ENCODE measurements at regions not wholly inside any gene's neighbourhood (a gene's known extent, or its start where the extent isn't known, plus 50 kb on each side); places are given as distances from the start of the nearest gene placed in this dataset.
"Not testable (repeated sequence)": the region's sequence is repeated elsewhere in the genome, so short reads cannot be mapped to it uniquely, and the experiment has no call there.

DNA sequence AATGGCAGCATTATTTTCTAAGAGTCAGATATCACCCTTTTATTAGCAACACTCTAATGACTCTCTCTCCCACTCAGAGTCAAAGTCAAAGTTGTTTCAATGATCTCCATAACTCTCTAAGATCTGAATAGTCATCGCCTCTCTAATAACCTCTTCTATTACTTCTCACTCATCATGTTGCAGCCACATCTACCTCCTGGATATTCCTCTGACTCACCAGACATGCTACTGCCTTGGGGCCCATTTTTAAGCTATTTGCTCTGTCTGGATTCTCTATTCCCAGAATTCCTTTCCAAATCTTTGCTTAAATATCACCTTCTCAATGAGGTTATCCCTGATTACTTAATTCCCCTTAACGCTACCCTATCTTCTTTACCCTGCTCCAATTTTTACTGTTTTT, 391.8 kb upstream of the MAGEB16 start:
- DNase-seq, result no peak

DNA sequence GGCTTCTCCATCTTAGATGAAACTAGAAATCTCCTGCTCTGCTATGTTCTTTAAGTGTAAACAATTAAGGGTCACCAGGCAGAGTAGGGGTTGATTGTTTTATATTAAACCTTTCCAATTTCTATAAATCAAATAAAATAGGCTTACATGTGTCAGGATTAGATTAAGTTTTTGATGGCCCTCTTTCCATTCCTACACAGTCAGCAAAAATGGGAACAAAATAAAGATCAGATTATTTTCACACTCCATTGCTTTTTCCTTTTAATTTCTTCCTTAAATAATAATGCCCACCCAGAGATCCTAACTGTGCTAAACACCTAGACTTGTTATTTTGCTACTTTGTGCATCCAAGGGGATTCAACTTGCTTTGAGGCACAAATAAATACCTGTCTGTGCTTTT, 381.4 kb upstream of the MAGEB16 start:
- no peak for DNase-seq

DNA sequence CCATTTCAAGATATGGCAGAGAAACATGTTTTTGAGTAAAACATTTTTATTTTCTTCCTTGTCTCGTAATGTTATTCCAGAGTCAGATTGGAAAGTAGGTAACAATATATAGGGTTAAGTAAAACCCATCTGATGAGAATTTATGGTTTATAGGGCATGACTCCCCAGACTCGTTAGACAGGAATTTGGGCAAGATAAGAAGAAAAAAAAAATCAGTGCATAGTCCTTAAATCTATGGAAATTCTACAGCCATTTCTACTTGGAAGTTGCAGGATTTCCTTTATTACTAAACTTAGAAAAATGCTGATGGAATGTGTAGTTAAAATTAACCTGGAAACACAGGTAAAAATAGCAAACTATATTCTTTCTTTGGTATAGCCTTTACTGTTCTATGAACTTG, 366.1 kb upstream of the MAGEB16 start:
- no peak for DNase-seq

DNA sequence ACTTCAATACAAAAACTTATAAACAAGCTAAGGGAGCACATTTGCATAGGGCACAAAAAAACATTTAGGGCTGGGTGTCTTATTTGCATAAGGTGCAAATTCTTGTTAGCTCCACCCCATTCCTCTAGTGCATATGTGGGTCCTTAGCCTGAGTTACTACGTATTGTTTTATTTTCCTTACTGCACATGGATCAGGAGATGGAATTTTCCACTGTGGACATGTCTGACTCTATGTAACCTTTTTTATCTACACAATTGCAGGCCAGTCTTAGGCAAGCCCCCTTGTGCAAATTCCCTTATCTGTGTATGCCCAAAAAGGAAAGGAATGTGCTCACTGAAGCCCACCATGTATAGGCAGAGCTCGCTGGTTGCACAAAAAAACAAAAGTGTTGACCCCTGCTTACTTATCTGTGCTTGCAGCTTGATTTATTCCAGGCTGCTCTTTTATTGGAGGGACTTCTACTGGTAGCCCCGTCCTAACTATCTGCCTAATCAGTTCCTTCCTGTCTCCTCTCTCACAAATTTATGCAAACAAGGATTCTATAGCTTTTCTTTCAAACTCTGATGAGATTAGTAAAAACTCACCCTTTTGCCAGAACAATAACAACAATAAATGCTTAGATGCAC, 359.0 kb upstream of the MAGEB16 start:
- no peak for DNase-seq

DNA sequence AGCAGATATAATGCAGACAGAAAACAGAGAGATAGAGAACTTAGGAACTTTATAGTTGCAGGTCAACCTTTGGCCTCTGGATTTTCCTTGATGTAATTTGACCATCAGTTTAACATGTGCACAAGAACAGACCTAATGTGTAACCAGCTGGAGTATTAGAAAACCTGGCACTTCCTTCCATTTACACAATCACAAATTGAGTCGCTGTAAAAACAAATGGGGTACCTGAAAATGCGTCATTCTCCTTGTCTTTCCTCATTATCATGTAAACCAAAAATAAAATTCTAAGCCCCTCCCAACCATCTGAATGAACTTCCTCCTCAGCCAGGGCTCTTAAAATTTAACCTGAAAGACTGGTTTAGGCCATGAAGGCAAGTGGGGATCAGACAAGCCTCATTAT, 358.4 kb upstream of the MAGEB16 start:
- no peak for DNase-seq

DNA sequence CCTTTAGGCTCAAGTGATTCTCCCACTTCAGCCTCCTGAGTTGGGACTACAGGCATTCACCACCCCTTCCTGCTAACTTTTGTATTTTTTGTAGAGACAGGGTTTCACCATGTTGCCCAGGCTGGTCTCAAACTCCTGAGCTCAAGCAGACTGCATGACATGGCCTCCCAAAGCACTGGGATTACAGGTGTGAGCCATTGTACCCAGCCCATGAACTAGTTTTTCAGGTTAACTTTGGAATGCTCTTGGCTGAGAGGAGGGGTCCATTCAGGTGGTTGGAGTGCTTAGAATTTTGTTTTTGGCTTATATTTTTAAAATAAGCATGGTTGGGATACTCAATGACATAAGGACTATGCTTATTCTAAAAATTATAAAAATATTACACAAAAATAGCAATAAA, 355.7 kb upstream of the MAGEB16 start:
- DNase-seq, result no peak

DNA sequence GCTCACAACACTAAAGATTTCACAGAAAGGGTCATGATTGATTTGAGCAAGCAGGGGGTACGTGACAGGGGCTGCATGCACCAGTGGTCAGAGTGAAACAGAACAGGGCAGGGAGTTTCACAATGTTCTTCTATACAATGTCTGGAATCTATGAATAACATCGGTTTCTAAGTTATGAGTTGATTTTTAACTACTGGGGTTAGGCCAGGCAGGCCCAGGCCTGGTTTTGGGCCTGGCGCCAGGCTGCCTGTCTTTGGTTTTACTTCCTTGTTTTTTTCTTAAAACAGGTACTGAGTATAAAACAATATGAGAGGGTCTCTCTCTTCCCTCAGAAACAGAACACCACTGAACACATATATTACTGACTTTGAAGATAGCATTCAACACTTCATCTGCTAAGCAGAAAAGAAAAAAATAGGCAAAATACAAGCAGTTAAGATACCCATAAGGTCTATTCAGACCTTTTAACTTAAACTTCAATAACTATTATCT, 355.0 kb upstream of the MAGEB16 start:
- DNase-seq, result not testable (repeated sequence)

DNA sequence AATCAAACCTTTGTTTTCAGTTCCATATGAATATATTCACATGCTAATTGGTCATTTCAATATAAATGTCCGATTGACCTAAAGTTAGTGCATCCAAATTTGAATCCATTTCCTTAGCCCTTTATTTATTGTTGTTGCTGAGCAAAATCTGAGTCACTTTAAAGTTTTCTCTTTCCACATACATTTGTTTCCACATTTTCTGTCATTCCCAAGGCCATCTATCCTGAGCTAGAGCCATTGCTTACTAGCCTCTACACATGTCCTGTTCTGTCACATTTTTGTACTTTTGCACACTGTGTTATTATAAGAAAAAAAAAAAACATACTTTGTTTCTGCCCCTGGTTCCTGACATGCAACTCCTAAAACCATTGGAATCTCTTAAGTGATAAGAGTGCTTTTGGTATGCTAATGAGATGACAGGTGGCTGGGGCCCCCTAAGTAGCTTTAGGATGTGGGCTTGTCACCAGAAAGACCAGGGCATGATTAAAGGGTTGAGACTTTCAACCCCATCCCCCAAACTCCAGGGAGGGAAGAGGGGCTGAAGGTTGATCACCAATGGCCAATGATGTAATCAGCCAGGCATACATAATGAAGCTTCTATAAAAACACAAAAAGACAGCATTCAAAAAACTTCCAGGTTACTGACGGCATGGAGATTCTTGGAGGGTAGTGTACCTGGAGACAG, 353.3 kb upstream of the MAGEB16 start:
- DNase-seq, result no peak

DNA sequence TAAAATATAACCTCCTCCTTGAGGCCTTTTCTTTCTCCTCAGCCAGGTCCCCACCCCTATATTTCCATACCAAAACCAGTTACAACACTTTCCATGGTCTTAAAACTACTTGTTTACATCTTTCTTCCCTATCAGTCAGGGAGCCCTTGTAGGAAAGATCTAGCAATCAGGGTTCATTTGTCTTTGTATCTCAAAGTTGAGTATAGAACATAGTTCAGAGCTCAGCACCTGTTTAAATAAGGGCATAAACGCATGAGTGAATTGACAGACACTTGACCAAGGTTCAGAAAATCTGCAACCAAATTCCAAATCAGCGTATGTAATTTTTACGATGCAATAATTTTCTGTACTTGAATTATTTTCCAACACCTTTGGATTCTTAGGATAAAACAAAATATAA, 352.2 kb upstream of the MAGEB16 start:
- DNase-seq, result no peak

DNA sequence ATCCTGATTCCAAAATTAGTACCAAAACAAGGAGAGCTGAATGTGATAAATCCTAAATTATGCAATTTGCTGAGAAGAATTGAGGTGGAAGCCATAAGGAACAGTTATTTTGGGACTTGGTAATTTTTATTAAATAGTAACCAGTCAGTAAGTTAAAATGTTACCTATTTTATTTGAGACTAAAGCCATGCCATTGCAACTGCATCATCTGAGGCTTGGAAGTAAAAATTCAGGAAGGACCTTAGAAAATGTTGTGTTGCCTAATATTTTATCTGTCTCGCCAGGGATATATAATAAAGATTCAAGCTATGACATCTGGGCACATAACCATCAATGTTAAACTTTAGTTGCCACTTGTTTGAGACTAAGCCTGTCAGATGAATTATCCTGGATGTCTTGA, 341.3 kb upstream of the MAGEB16 start:
- no peak for DNase-seq

DNA sequence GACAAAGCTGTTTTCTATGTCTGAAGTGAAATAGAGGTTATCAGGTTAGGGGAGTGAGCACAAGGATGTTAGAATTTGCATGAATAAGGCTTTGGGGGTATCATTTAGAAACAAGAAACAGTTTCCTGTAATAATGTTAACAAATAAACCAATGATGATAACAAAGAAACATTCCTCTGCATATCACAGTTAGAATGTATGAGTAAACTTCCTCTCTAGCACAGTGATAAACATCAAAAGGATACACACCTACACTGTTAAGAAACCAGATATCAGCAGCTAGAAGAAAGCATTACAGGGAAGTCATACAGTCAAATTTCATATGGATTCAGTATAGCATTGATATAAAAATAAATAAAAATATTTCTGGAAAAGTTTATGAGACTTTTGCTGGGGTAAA, 340.0 kb upstream of the MAGEB16 start:
- no peak for DNase-seq

DNA sequence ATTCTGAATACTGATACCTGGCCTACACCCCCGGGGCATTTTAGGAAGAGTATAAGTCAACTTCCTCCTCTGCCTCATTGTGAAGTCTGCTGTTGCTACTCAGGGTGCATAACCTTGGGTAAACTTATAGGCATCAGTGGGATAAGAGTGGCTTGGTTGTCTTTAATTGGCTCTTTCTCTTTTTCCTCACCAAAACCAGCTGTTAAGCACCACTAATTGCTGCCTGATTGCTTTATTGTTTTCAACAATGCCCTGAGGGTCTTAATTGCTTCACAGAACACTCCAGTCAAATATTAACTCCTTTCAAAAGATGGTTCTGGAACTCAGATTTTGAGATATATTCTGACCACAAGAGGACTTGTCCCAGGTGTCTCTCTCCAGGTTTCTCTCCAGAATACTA, 337.0 kb upstream of the MAGEB16 start:
- no peak for DNase-seq

DNA sequence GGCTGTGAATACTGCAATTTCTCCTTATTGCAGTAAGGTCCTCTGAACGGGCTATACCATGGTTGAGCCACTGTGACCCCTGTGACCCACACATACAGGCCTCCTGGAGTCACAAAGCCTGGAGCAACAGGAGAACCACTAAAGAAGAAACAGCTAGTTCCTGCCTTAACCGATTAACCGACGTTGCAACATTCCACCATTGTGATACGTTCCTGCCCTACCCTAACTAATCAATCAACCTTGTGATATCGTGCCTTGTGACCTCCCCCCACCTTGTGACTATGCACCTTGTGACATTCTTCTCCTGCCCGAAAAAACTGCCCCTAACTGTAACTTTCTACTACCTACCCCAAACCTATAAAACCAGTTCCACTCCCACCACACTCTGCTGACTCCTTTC, 301.5 kb upstream of the MAGEB16 start:
- DNase-seq, result not testable (repeated sequence)

DNA sequence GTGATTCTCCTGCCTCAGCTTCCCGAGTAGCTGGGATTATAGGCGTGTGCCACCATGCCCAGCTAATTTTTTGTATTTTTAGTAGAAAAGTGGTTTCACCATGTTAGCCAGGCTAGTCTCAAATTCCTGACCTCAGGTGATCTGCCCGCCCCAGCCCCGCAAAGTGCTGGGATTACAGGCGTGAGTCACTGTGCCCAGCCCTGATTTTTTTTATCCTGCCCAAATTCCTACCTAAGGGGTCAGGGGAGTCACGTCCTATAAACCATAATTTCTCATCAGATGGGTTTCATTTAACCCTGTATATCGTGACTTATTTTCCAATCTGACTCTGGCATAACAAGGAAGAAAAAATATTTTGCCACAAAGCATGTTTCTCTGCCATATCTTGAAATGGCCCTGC, 300.7 kb upstream of the MAGEB16 start:
- DNase-seq, result not testable (repeated sequence)

DNA sequence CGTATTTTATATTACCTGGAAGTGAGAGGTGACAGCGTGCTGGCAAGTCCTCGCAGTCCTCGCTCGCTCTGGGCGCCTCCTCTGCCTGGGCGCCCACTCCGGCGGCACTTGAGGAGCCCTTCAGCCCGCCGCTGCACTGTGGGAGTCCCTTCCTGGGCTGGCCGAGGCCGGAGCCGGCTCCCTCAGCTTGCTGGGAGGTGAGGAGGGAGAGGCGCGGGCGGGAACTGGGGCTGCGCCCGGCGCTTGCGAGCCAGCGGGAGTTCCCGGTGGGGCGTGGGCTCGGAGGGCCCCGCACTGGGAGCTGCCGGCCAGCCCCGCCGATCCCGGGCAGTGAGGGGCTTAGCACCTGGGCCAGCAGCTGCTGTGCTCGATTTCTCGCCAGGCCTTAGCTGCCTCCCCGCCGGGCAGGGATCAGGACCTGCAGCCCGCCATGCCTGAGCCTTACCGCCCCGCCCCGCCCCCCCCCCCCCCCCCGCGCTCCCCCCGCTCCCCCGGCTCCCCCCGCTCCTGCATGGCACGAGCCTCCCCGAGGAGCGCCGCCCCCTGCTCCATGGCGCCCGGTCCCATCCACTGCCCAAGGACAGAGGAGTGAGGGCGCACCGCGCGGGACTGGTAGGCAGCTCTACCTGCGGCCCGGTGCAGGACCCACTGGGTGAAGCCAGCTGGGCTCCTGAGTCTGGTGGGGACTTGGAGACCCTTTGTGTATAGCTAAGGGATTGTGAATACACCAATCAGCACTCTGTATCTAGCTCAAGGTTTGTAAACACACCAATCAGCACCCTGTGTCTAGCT, 298.9 kb upstream of the MAGEB16 start:
- DNase-seq, result no peak

DNA sequence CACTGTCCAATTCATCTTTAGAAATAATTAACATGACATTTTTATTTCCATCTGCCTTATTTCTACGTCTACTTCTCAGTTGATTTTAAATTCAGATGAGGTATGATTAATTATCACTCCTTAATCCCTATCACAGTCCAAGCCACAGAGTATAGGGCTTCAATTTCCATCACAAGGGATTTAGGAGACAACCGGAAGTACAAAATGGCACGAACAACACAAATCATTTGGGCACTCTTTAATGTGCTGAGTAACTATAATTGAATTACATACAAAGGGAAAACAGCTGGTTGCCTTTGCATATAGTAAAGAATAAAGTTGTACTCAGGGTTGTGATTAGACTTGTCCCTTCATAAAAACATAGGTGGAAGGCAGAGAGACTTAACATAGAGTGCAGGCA, 290.4 kb upstream of the MAGEB16 start:
- no peak for DNase-seq

DNA sequence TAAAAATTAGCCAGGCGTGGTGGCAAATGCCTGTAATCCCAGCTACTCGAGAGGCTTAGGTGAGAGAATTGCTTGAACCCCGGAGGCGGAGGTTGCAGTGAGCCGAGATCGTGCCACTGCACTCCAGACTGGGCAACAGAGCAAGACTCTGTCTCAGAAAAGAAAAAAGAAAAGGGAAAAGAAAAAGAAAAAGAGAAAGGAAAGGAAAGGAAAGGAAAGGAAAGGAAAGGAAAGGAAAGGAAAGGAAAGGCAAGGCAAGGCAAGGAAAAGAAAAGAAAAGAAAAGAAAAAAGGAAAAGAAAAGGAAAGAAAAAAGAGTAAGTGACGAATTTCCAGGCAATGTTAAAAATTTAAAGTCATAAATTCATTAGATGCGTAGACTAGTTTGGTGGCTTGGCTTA, 250.1 kb upstream of the MAGEB16 start:
- DNase-seq, result not testable (repeated sequence)

DNA sequence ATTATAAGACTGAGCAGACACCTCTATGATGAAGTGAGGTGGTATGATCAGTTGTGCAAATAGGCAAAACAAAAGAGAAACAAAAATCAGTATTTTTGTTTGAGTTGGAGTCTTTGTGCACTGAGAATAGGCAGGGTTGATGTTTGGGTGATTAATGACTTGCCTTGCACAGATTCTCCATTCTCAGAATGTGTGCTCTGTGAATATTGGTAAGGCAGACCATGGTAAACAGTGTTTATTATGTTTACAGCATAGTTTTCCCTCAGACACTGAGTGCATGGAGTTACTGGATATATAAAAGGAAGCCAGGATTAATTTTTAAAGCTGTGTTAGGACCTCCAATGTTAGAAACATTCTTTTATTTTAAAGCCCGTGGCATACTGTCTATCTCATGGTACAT, 240.2 kb upstream of the MAGEB16 start:
- DNase-seq, result no peak

DNA sequence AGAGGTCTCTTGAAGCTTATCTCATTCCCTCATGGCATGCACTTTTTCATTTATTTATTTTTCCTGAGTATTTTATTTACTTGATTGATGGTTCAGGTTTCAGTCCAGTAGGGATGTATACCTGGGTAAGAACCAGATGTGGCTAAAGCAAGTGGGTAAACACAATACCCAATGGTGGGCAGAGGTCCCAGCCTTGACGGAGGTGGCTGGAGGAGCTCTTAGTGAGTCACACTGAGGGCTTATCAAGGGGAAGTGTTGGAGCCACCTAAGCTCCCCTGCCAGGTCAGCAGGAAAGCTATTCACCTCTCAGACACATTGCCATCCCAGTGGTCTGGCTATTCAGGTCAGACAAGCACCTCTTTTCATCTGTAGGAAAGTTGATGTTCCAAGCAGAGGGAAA, 236.2 kb upstream of the MAGEB16 start:
- no peak for DNase-seq

DNA sequence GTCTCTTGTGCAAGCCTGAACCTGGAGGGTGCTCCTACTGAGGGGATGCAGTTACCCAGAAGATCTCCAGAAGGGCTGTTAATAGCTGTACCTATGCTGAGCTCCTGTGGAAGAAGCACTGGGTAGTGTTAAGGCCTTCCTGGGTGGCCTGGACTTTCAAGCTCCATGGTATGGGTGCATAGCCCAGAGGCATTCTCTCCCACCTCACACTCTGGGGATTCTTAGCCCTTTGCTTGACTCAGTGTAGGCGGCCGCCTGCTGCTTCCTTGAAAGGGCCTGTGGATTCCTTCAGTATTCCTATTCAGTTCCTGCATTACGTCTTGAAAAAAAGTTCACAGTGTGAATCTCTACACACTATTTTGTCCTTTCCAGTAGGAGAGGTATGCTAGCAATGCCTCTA, 235.7 kb upstream of the MAGEB16 start:
- DNase-seq, result no peak

DNA sequence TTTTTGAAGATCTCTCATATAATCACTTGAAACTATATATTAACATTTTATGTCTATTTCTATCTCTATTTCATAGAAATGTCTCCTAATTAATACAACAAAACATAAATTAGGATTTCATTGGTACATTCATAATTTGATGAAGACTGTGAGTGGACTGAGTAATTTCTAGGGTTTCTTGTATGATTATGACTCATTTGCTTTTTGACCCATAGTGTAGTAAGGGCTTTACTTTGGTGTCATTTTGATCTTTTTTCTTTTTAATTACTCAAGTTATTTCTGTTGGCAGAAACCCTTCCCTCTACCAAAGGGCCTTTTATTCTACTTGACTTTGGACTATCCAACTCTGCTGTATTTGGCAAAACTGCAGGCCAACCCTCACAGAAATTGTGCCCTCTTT, 207.9 kb upstream of the MAGEB16 start:
- no peak for DNase-seq

DNA sequence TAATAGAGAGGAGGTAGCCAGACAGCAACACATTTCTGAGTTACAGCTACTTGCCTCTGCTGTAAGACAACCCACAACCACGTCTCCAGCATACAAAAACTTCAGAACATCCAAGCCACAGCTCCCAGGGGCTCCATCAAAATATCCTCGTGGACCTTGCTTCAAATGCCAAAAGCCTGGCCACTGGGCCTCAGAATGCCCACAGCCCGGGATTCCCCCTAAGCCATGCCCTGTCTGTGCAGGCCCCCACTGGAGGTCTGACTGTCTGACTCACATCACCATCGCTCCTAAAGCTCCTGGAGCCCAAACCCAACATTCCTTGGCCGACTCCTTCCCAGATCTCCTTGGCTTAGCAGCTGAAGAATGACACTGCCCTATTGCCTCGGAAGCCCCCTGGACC, 186.6 kb upstream of the MAGEB16 start:
- DNase-seq, result not testable (repeated sequence)

DNA sequence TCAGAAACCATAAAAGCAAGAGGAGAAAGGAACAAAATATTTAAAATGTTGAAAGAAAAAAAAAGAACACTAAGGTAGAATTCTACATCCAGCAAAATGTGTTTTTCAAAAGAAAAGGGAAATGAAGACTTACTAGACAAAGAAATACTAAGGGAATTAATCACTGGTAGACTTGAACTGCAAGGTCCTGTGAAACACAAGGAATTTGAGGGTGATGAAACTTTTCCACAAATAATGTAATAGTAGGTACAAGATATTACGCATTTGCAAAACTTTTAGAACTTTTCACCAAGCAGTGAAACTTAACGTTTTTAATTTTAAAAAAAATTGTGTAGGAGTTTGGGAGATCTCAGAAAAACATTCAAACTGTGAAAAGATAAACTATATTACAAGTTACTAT, 180.3 kb upstream of the MAGEB16 start:
- DNase-seq, result no peak

DNA sequence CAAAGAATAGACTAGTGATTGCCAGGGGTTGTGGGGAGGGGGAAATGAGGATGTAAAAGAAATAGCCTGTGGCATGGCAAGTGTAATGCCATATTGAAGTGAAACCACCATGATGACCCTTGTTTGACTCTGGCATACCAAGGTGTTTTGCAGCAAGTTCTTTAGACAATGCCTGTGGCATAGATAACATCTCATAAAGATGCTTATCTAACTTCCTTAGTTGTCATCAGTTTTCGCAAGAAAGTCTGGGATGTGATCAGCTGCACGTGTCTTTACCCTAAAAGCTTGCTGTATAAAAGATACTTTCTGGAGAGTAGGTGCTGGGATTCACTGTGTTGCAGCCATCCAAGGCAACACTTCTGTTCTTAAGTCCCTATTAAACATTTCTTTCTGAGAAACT, 176.1 kb upstream of the MAGEB16 start:
- no peak for DNase-seq
